GM23338 (cell line): ENCODE measurements at regions not wholly inside any gene's neighbourhood (a gene's known extent, or its start where the extent isn't known, plus 50 kb on each side); places are given as distances from the start of the nearest gene placed in this dataset.

Experiments
- CTCF ChIP-seq, 2 experiments: fragments of 200-600 bp in 1 of 2; sonication (generic) in 1 of 2; conservative IDR thresholded peaks; 2 replicates each; pipeline versions ENCODE4 v1.5.1 to v1.6.1; 2016 to 2017; ENCODE audit warnings: antibody characterized with exemption in 2 of 2, low read depth in 2 of 2, mild to moderate bottlenecking in 2 of 2, moderate library complexity in 1 of 2
- JUNB ChIP-seq: IDR thresholded peaks from one replicate; pipeline ENCODE4 v1.6.1; 2016; ENCODE audit warnings: antibody characterized with exemption; ENCODE audit not compliant: unreplicated experiment
- POLR2AphosphoS5 ChIP-seq: IDR thresholded peaks from 2 replicates; pipeline ENCODE4 v1.6.1; 2016; ENCODE audit warnings: antibody characterized with exemption, low read depth
- REST ChIP-seq: IDR thresholded peaks from one replicate; pipeline ENCODE4 v1.6.1; 2018; ENCODE audit warnings: antibody characterized with exemption; ENCODE audit not compliant: unreplicated experiment

- TF ChIP-seq CTCF (conservative IDR thresholded peaks at IDR 0.05; ENCODE audit: low read depth in 2 of 2) = no peak
- TF ChIP-seq JUNB = no peak
- TF ChIP-seq POLR2AphosphoS5 = no peak
- TF ChIP-seq REST = no peak
Measured at GRCh38 chr2:59993726-59994125, 559.7 kb downstream of the BCL11A start.
